ENCODE measurements at regions not wholly inside any gene's neighbourhood (a gene's known extent, or its start where the extent isn't known, plus 50 kb on each side); places are given as distances from the start of the nearest gene placed in this dataset.

DNA sequence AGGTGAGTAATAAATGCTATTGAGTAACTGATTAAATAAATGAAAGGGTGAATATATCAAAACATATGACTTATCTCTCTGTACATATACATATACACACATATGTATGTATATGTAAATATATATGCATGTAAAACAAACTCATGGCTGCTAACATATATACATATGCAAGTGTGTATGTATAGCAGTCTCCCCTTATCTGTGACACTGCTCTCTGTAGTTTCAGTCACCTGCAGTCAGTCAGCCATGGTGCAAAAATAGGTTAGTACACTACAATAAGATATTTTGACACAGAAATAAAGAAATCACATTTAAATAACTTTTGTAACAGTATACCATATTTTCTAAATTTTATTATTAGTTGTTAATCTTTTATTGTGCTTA lies 467.4 kb downstream of the EPHA5 start (continued):
- no peak for TF ChIP-seq ZNF878 (CRISPR knock-in tag; IDR thresholded peaks at IDR 0.05)
- TF ChIP-seq, protein P1, sequence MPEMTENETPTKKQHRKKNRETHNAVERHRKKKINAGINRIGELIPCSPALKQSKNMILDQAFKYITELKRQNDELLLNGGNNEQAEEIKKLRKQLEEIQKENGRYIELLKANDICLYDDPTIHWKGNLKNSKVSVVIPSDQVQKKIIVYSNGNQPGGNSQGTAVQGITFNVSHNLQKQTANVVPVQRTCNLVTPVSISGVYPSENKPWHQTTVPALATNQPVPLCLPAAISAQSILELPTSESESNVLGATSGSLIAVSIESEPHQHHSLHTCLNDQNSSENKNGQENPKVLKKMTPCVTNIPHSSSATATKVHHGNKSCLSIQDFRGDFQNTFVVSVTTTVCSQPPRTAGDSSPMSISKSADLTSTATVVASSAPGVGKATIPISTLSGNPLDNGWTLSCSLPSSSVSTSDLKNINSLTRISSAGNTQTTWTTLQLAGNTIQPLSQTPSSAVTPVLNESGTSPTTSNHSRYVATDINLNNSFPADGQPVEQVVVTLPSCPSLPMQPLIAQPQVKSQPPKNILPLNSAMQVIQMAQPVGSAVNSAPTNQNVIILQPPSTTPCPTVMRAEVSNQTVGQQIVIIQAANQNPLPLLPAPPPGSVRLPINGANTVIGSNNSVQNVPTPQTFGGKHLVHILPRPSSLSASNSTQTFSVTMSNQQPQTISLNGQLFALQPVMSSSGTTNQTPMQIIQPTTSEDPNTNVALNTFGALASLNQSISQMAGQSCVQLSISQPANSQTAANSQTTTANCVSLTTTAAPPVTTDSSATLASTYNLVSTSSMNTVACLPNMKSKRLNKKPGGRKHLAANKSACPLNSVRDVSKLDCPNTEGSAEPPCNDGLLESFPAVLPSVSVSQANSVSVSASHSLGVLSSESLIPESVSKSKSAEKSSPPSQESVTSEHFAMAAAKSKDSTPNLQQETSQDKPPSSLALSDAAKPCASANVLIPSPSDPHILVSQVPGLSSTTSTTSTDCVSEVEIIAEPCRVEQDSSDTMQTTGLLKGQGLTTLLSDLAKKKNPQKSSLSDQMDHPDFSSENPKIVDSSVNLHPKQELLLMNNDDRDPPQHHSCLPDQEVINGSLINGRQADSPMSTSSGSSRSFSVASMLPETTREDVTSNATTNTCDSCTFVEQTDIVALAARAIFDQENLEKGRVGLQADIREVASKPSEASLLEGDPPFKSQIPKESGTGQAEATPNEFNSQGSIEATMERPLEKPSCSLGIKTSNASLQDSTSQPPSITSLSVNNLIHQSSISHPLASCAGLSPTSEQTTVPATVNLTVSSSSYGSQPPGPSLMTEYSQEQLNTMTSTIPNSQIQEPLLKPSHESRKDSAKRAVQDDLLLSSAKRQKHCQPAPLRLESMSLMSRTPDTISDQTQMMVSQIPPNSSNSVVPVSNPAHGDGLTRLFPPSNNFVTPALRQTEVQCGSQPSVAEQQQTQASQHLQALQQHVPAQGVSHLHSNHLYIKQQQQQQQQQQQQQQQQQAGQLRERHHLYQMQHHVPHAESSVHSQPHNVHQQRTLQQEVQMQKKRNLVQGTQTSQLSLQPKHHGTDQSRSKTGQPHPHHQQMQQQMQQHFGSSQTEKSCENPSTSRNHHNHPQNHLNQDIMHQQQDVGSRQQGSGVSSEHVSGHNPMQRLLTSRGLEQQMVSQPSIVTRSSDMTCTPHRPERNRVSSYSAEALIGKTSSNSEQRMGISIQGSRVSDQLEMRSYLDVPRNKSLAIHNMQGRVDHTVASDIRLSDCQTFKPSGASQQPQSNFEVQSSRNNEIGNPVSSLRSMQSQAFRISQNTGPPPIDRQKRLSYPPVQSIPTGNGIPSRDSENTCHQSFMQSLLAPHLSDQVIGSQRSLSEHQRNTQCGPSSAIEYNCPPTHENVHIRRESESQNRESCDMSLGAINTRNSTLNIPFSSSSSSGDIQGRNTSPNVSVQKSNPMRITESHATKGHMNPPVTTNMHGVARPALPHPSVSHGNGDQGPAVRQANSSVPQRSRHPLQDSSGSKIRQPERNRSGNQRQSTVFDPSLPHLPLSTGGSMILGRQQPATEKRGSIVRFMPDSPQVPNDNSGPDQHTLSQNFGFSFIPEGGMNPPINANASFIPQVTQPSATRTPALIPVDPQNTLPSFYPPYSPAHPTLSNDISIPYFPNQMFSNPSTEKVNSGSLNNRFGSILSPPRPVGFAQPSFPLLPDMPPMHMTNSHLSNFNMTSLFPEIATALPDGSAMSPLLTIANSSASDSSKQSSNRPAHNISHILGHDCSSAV (CRISPR knock-in tag; IDR thresholded peaks at IDR 0.05; ENCODE audit: borderline replicate concordance) = no peak

DNA sequence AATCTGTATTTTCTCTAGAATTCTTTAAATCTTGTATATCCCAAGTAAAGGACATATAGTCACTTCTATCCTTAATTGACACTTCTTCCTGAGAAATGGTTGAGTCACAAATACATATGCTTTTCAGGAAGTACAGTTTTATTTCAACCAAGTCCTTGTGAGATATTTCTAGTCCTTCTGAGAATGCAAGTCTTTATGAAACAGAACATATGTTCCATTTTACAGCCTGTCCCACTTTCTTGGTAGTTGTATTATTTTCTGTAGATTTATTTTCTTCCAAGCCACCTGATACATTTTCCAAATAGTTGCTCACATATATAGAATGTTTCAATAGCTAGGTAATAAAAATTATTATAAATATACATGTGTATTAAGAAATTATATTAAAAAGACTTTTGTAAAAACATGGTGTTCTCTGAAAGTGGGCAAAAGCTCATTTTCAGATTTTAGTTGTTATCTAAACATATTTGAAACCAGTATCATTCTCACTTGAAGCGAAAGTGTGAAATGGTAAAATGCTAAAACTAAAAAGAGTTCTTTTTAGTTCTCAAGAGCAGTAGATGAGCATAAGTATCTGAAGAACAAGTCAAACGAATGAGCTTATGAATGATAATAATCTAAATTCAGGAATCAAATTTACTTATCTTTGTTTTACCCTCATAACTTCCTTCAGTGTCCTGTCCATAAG lies 468.0 kb downstream of the EPHA5 start:
- Histone ChIP-seq H3K4me2 (ENCODE audit: low read depth, low read length) (no peak overlapping the region), H3K79me2 (ENCODE audit: insufficient read depth, low read length) (no peaks in the 10 kb centered on the region), H3K27me3 (ENCODE audit: control insufficient read depth in 1 of 2, insufficient read depth in 2 of 2, low read length in 2 of 2) (no peaks in the 10 kb centered on the region), H3K9me3 (ENCODE audit: low read length) (no peaks in the 10 kb centered on the region), H3K36me3 (replicated peaks in 1 of 2; ENCODE audit: control insufficient read depth in 1 of 2, insufficient read depth in 2 of 2, low read length in 2 of 2) (no peaks in the 10 kb centered on the region), H4K20me1 (ENCODE audit: insufficient read depth, low read length) (no peaks in the 10 kb centered on the region), H3K4me1 (ENCODE audit: insufficient read depth, low read length) (no peaks in the 10 kb centered on the region), H3K27ac (ENCODE audit: extremely low read length, insufficient read depth, low read length) (no peak overlapping the region), H2AFZ (ENCODE audit: low read length) (no peak overlapping the region), H3K9ac (ENCODE audit: insufficient read depth, low read depth, low read length) (no peak overlapping the region), H3K4me3 (replicated peaks in 1 of 3; ENCODE audit: insufficient read depth in 1 of 3, low read depth in 2 of 3, low read length in 3 of 3) (no peak overlapping the region)
- ATAC-seq (no peak), DNase-seq (ENCODE audit: low spot score) (no peak), FAIRE-seq (no peak)
- intact Hi-C loops (cut with micrococcal nuclease; ENCODE audit: unreplicated experiment) (no loop called here), in situ Hi-C loops (cut with HindIII; ENCODE audit: extremely low pct_ligation_motif_present, low pct_unique_long_range_greater_than_20kb) (no loop called here)
- BruUV-seq (replicated peaks) = no TSS peak
- WGBS (ENCODE audit: low lambda C conversion rate) = 1% methylated on average over 2 of the region's 2 CpGs
- ChIA-PET POLR2A (no interaction called here), CTCF (ENCODE audit: low intra/inter-chr PET ratio, low total read pairs) (no interaction called here)
- TF ChIP-seq GATAD1 (CRISPR knock-in tag; IDR thresholded peaks at IDR 0.05) (no peak), JUN (CRISPR knock-in tag; IDR thresholded peaks at IDR 0.05) (no peak), KLF13 (CRISPR knock-in tag; IDR thresholded peaks at IDR 0.05) (no peak), ZMYM2 (CRISPR knock-in tag; IDR thresholded peaks at IDR 0.05) (no peak), ARNTL (CRISPR knock-in tag; IDR thresholded peaks at IDR 0.05) (no peak), PITX1 (CRISPR knock-in tag; IDR thresholded peaks at IDR 0.05) (no peak), ZNF746 (CRISPR knock-in tag; IDR thresholded peaks at IDR 0.05) (no peak), ATF1 (CRISPR knock-in tag; IDR thresholded peaks at IDR 0.05) (no peak), ZNF326 (CRISPR knock-in tag; IDR thresholded peaks at IDR 0.05; ENCODE audit: borderline replicate concordance) (no peak), HOXA3 (CRISPR knock-in tag; IDR thresholded peaks at IDR 0.05) (no peak), MTF1 (CRISPR knock-in tag; IDR thresholded peaks at IDR 0.05) (no peak), ZSCAN12 (CRISPR knock-in tag; IDR thresholded peaks at IDR 0.05) (no peak), ZNF878 (CRISPR knock-in tag; IDR thresholded peaks at IDR 0.05) (no peak)
- TF ChIP-seq, protein P2, sequence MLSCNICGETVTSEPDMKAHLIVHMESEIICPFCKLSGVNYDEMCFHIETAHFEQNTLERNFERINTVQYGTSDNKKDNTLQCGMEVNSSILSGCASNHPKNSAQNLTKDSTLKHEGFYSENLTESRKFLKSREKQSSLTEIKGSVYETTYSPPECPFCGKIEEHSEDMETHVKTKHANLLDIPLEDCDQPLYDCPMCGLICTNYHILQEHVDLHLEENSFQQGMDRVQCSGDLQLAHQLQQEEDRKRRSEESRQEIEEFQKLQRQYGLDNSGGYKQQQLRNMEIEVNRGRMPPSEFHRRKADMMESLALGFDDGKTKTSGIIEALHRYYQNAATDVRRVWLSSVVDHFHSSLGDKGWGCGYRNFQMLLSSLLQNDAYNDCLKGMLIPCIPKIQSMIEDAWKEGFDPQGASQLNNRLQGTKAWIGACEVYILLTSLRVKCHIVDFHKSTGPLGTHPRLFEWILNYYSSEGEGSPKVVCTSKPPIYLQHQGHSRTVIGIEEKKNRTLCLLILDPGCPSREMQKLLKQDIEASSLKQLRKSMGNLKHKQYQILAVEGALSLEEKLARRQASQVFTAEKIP (CRISPR knock-in tag; IDR thresholded peaks at IDR 0.05; ENCODE audit: borderline replicate concordance) = no peak

Measured in HepG2 (cell line).